Neural cell (in vitro differentiated cells): ENCODE measurements at regions not wholly inside any gene's neighbourhood (a gene's known extent, or its start where the extent isn't known, plus 50 kb on each side); places are given as distances from the start of the nearest gene placed in this dataset.

Source experiments
- H2AFZ ChIP-seq: fragments of 200-600, 300-800 bp; sonication (generic), shearing (Covaris generic); 2 replicates; pipeline ENCODE4 v1.6.0; 2014; ENCODE audit warnings: low read depth, mild to moderate bottlenecking, antibody characterized with exemption, low read length, moderate library complexity
- H3F3A ChIP-seq: fragments of 200-600 bp; shearing (Covaris generic); 2 replicates; pipeline ENCODE4 v1.6.1; 2016; ENCODE audit warnings: mild to moderate bottlenecking, moderate library complexity, mixed read lengths, antibody characterized with exemption, low read length; ENCODE audit not compliant: insufficient read depth, poor library complexity, severe bottlenecking
- H3K27ac ChIP-seq: fragments of 200-600, 300-800 bp; sonication (generic), shearing (Covaris generic); 2 replicates; pipeline ENCODE4 v1.5.1; 2014; ENCODE audit warnings: mild to moderate bottlenecking, low read length, moderate library complexity
- H3K27me3 ChIP-seq: fragments of 300-800, 200-600 bp; sonication (generic), shearing (Covaris generic); 2 replicates; pipeline ENCODE4 v1.6.0; 2014; ENCODE audit warnings: mild to moderate bottlenecking, low read depth, low read length, moderate library complexity; ENCODE audit not compliant: insufficient read depth
- H3K36me3 ChIP-seq: fragments of 300-800, 200-600 bp; sonication (generic), shearing (Covaris generic); 2 replicates; pipeline ENCODE4 v1.5.1; 2014; ENCODE audit warnings: mild to moderate bottlenecking, antibody characterized with exemption, low read length, moderate library complexity; ENCODE audit not compliant: insufficient read depth
- H3K4me2 ChIP-seq: fragments of 300-800, 200-600 bp; sonication (generic), shearing (Covaris generic); 2 replicates; pipeline ENCODE4 v1.6.0; 2014; ENCODE audit warnings: mild to moderate bottlenecking, low read length
- H3K4me3 ChIP-seq: fragments of 300-800, 200-600 bp; sonication (generic), shearing (Covaris generic); 2 replicates; pipeline ENCODE4 v1.5.1; 2014; ENCODE audit warnings: mild to moderate bottlenecking, low read length, moderate library complexity
- H3K79me2 ChIP-seq: fragments of 200-600 bp; shearing (Covaris generic); replicated peaks from 2 replicates; pipeline ENCODE4 v1.6.0; 2014; ENCODE audit warnings: mild to moderate bottlenecking, low read length, moderate library complexity; ENCODE audit not compliant: insufficient read depth
- H3K9ac ChIP-seq: fragments of 300-800, 200-600 bp; sonication (generic), shearing (Covaris generic); 2 replicates; pipeline ENCODE4 v1.6.1; 2016; ENCODE audit warnings: mild to moderate bottlenecking, low read length, mixed read lengths
- H3K9me2 ChIP-seq: fragments of 200-600 bp; shearing (Covaris generic); 2 replicates; pipeline ENCODE4 v1.6.1; 2016; ENCODE audit warnings: mild to moderate bottlenecking, low read length, mixed read lengths; ENCODE audit not compliant: insufficient read depth
- H3K9me3 ChIP-seq: fragments of 200-600, 300-800 bp; sonication (generic), shearing (Covaris generic); 2 replicates; pipeline ENCODE4 v1.6.1; 2016; ENCODE audit warnings: mild to moderate bottlenecking, mixed run types, low read length, moderate library complexity, mixed read lengths
- H4K20me1 ChIP-seq: fragments of 200-600 bp; shearing (Covaris generic); 2 replicates; pipeline ENCODE4 v1.6.1; 2016; ENCODE audit warnings: mild to moderate bottlenecking, mixed run types; ENCODE audit not compliant: insufficient read depth
- CTCF ChIP-seq: fragments of 450-650 bp; IDR thresholded peaks from 2 replicates; pipeline ENCODE4 v1.5.1; 2014; ENCODE audit warnings: antibody characterized with exemption, mild to moderate bottlenecking, moderate library complexity; ENCODE audit not compliant: poor library complexity, severe bottlenecking
- EP300 ChIP-seq: fragments of 450-650 bp; conservative IDR thresholded peaks from 2 replicates; pipeline ENCODE4 v1.6.1; 2014; ENCODE audit warnings: antibody characterized with exemption, mild to moderate bottlenecking, moderate library complexity; ENCODE audit not compliant: poor library complexity, severe bottlenecking
- EZH2 ChIP-seq: fragments of 200-600, 300-800 bp; shearing (Covaris generic), sonication (generic); IDR thresholded peaks from 2 replicates; pipeline ENCODE4 v1.6.1; 2014; ENCODE audit warnings: antibody characterized with exemption, low read length, borderline replicate concordance, mild to moderate bottlenecking; ENCODE audit not compliant: insufficient read depth, poor library complexity, severe bottlenecking
- MXI1 ChIP-seq: fragments of 450-650 bp; conservative IDR thresholded peaks from 2 replicates; pipeline ENCODE4 v1.6.1; 2014; ENCODE audit warnings: antibody characterized with exemption, mild to moderate bottlenecking; ENCODE audit not compliant: poor library complexity, severe bottlenecking
- POLR2AphosphoS5 ChIP-seq: IDR thresholded peaks from 2 replicates; pipeline ENCODE4 v1.6.1; 2012
- RAD21 ChIP-seq: fragments of 450-650 bp; conservative IDR thresholded peaks from 2 replicates; pipeline ENCODE4 v1.6.1; 2014; ENCODE audit warnings: antibody characterized with exemption, mild to moderate bottlenecking, moderate library complexity
- REST ChIP-seq: IDR thresholded peaks from 2 replicates; pipeline ENCODE4 v1.6.1; 2012; ENCODE audit warnings: borderline replicate concordance
- SMC3 ChIP-seq: fragments of 450-650 bp; conservative IDR thresholded peaks from 2 replicates; pipeline ENCODE4 v1.6.1; 2014; ENCODE audit warnings: antibody characterized with exemption, mild to moderate bottlenecking, moderate library complexity; ENCODE audit not compliant: poor library complexity
- TAF1 ChIP-seq: IDR thresholded peaks from 2 replicates; pipeline ENCODE4 v1.6.1; 2012; ENCODE audit warnings: low read depth

- Histone ChIP-seq H3K36me3 (no peaks in the 10 kb centered on the region), H3K27ac (no peak overlapping the region), H3K27me3 (no peaks in the 10 kb centered on the region), H3F3A (no peaks in the 10 kb centered on the region), H3K79me2 (no peaks in the 10 kb centered on the region), H3K9me3 (no peaks in the 10 kb centered on the region), H3K9me2 (no peaks in the 10 kb centered on the region), H3K4me2 (no peak overlapping the region), H2AFZ (no peak overlapping the region), H4K20me1 (no peaks in the 10 kb centered on the region), H3K4me3 (no peak overlapping the region), H3K9ac (no peak overlapping the region)
- TF ChIP-seq MXI1, result no peak
- no peak for TF ChIP-seq EZH2
- no peak for TF ChIP-seq REST
Observed at GRCh38 chr2:146992466-146992865, 852.4 kb upstream of the ACVR2A start.

- Histone ChIP-seq H2AFZ (no peak overlapping the region), H3F3A (no peaks in the 10 kb centered on the region), H3K79me2 (no peaks in the 10 kb centered on the region), H3K36me3 (no peaks in the 10 kb centered on the region), H4K20me1 (no peaks in the 10 kb centered on the region), H3K4me3 (no peak overlapping the region), H3K27me3 (no peaks in the 10 kb centered on the region), H3K9me3 (no peaks in the 10 kb centered on the region), H3K9ac (no peak overlapping the region), H3K4me2 (no peak overlapping the region), H3K27ac (no peak overlapping the region), H3K9me2 (no peaks in the 10 kb centered on the region)
- TF ChIP-seq TAF1 (no peak), EZH2 (no peak), REST (no peak), POLR2AphosphoS5 (no peak), MXI1 (no peak), SMC3 (no peak), CTCF (no peak), RAD21 (no peak), EP300 (no peak)
Observed at GRCh38 chr2:146992057-146992456, 852.8 kb upstream of the ACVR2A start.
